Panc1 (cell line): ENCODE measurements at regions not wholly inside any gene's neighbourhood (a gene's known extent, or its start where the extent isn't known, plus 50 kb on each side); places are given as distances from the start of the nearest gene placed in this dataset.

Experiments used
- ATAC-seq: fragments of 200-7000 bp; cut with Tn5 transposase; 2 replicates; pipeline ENCODE4 v1.9.1; 2020; ENCODE audit warnings: mild to moderate bottlenecking, moderate library complexity
- BruUV-seq: library from RNA; stranded (reverse); fragments of 400-500 nt; replicated peaks from 2 replicates; lab custom pipeline; 2021; lab: Mats Ljungman, UMichigan
- CTCF ChIA-PET: fragments of 300-600 bp; sonication (Branson Sonifier 250); formaldehyde crosslinking; loops from one replicate; lab custom pipeline; 2022; ENCODE audit warnings: antibody characterized with exemption; lab: Charles Lee
- POLR2A ChIA-PET: fragments of 300-600 bp; sonication (Branson Sonifier 250); formaldehyde crosslinking; loops from one replicate; lab custom pipeline; 2022; ENCODE audit warnings: antibody characterized with exemption; lab: Charles Lee
- DNase-seq: peaks from one replicate; pipeline ENCODE4 v3.0.0-alpha.2; 2010; ENCODE audit warnings: low read depth, low spot score
- H3K27ac ChIP-seq: 2 replicates; pipeline ENCODE4 v1.5.1; 2011; ENCODE audit warnings: mild to moderate bottlenecking, low read length, inconsistent platforms
- H3K27me3 ChIP-seq: fragments of 200-500 bp; sonication (Bioruptor generic); 2 replicates; pipeline ENCODE4 v1.6.0; 2014; ENCODE audit warnings: low read length, inconsistent platforms; ENCODE audit not compliant: control insufficient read depth, insufficient read depth
- H3K36me3 ChIP-seq: fragments of 200-500 bp; sonication (Bioruptor generic); 2 replicates; pipeline ENCODE4 v1.5.1; 2014; ENCODE audit warnings: inconsistent platforms, mild to moderate bottlenecking, low read length, moderate library complexity; ENCODE audit not compliant: control insufficient read depth, insufficient read depth
- H3K4me1 ChIP-seq: 2 replicates; pipeline ENCODE4 v1.5.1; 2011; ENCODE audit warnings: inconsistent platforms, mild to moderate bottlenecking, low read length, moderate library complexity; ENCODE audit not compliant: control insufficient read depth, insufficient read depth
- H3K4me3 ChIP-seq, 2 experiments: 2 replicates each; pipeline ENCODE4 v1.5.1; 2011 to 2012; ENCODE audit warnings: low read depth in 2 of 2, low read length in 2 of 2, mild to moderate bottlenecking in 2 of 2, inconsistent platforms in 1 of 2, moderate library complexity in 1 of 2
- H3K9me3 ChIP-seq: fragments of 200-500 bp; sonication (Bioruptor generic); 2 replicates; pipeline ENCODE4 v1.5.1; 2014; ENCODE audit warnings: low read depth, mild to moderate bottlenecking, inconsistent platforms, low read length, moderate library complexity; ENCODE audit not compliant: control insufficient read depth, insufficient read depth
- POLR2AphosphoS5 ChIP-seq: IDR thresholded peaks from 2 replicates; pipeline ENCODE4 v1.6.1; 2012; ENCODE audit warnings: mild to moderate bottlenecking, low read depth, low read length, moderate library complexity
- SIN3A ChIP-seq: IDR thresholded peaks from 2 replicates; pipeline ENCODE4 v1.6.1; 2012; ENCODE audit warnings: low read depth, mild to moderate bottlenecking, low read length, moderate library complexity, borderline replicate concordance; ENCODE audit not compliant: insufficient read depth
- TCF7L2 ChIP-seq: IDR thresholded peaks from 2 replicates; pipeline ENCODE4 v1.6.1; 2011; ENCODE audit warnings: mild to moderate bottlenecking, low read depth, low read length, inconsistent platforms
- in situ Hi-C: cut with HindIII; loops from 2 replicates; pipeline ENCODE4 v1.10.0; 2016; ENCODE audit warnings: low sequenced_read_pairs, low pct_unique_long_range_greater_than_20kb
- intact Hi-C: fragments of 100-400 bp; cut with micrococcal nuclease; formaldehyde crosslinking; loops from one replicate; pipeline ENCODE4 v1.10.0; 2022; ENCODE audit not compliant: unreplicated experiment
- TF ChIP-seq, protein P1 (sequence below): fragments of 450-650 bp; IDR thresholded peaks from 2 replicates; pipeline ENCODE4 v1.5.1; 2017; ENCODE audit warnings: mild to moderate bottlenecking
- TF ChIP-seq, protein P2 (sequence below), 2 experiments: IDR thresholded peaks; 2 replicates each; pipeline ENCODE4 v1.6.1; 2011 to 2012; ENCODE audit warnings: low read depth in 2 of 2, control low read depth in 1 of 2, low read length in 1 of 2, mild to moderate bottlenecking in 1 of 2, moderate library complexity in 1 of 2; ENCODE audit not compliant: insufficient read depth in 1 of 2

GRCh38 chr6:129946439-129947140 lies 71.8 kb upstream of the L3MBTL3 start:
- H3K36me3 ChIP-seq = no peaks in the 10 kb centered on the region
- H3K4me3 ChIP-seq = no peak overlapping the region
- intact Hi-C loops (no loop called here), in situ Hi-C loops (no loop called here)
- ChIA-PET CTCF (no interaction called here), POLR2A (no interaction called here)
- no peaks in the 10 kb centered on the region for H3K4me1 ChIP-seq
- DNase-seq (no peak), ATAC-seq (no peak)
- no peaks in the 10 kb centered on the region for H3K9me3 ChIP-seq
- TF ChIP-seq TCF7L2 (no peak), POLR2AphosphoS5 (no peak), SIN3A (no peak)
- TF ChIP-seq, protein P1, sequence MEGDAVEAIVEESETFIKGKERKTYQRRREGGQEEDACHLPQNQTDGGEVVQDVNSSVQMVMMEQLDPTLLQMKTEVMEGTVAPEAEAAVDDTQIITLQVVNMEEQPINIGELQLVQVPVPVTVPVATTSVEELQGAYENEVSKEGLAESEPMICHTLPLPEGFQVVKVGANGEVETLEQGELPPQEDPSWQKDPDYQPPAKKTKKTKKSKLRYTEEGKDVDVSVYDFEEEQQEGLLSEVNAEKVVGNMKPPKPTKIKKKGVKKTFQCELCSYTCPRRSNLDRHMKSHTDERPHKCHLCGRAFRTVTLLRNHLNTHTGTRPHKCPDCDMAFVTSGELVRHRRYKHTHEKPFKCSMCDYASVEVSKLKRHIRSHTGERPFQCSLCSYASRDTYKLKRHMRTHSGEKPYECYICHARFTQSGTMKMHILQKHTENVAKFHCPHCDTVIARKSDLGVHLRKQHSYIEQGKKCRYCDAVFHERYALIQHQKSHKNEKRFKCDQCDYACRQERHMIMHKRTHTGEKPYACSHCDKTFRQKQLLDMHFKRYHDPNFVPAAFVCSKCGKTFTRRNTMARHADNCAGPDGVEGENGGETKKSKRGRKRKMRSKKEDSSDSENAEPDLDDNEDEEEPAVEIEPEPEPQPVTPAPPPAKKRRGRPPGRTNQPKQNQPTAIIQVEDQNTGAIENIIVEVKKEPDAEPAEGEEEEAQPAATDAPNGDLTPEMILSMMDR = no peak
- TF ChIP-seq, protein P2, sequence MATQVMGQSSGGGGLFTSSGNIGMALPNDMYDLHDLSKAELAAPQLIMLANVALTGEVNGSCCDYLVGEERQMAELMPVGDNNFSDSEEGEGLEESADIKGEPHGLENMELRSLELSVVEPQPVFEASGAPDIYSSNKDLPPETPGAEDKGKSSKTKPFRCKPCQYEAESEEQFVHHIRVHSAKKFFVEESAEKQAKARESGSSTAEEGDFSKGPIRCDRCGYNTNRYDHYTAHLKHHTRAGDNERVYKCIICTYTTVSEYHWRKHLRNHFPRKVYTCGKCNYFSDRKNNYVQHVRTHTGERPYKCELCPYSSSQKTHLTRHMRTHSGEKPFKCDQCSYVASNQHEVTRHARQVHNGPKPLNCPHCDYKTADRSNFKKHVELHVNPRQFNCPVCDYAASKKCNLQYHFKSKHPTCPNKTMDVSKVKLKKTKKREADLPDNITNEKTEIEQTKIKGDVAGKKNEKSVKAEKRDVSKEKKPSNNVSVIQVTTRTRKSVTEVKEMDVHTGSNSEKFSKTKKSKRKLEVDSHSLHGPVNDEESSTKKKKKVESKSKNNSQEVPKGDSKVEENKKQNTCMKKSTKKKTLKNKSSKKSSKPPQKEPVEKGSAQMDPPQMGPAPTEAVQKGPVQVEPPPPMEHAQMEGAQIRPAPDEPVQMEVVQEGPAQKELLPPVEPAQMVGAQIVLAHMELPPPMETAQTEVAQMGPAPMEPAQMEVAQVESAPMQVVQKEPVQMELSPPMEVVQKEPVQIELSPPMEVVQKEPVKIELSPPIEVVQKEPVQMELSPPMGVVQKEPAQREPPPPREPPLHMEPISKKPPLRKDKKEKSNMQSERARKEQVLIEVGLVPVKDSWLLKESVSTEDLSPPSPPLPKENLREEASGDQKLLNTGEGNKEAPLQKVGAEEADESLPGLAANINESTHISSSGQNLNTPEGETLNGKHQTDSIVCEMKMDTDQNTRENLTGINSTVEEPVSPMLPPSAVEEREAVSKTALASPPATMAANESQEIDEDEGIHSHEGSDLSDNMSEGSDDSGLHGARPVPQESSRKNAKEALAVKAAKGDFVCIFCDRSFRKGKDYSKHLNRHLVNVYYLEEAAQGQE (IDR thresholded peaks at IDR 0.05; ENCODE audit: insufficient read depth in 1 of 2, low read depth in 2 of 2, low read length in 1 of 2) = no peak
- no TSS peak for BruUV-seq
- no peak overlapping the region for H3K27ac ChIP-seq
- no peaks in the 10 kb centered on the region for H3K27me3 ChIP-seq

GRCh38 chr6:129943637-129944271 lies 74.6 kb upstream of the L3MBTL3 start:
- Histone ChIP-seq H3K27me3 (no peaks in the 10 kb centered on the region; the same call in 1 of the 2 replicates), H3K9me3 (no peaks in the 10 kb centered on the region), H3K36me3 (no peaks in the 10 kb centered on the region), H3K4me1 (no peaks in the 10 kb centered on the region), H3K4me3 (no peak overlapping the region), H3K27ac (no peak overlapping the region)
- in situ Hi-C loops = no loop called here
- ChIA-PET CTCF (no interaction called here), POLR2A (no interaction called here)
- intact Hi-C loops = no loop called here
- no TSS peak for BruUV-seq
- no peak for TF ChIP-seq POLR2AphosphoS5
- TF ChIP-seq TCF7L2 = no peak
- no peak for TF ChIP-seq SIN3A
- TF ChIP-seq, protein P1 = no peak
- TF ChIP-seq, protein P2 (IDR thresholded peaks at IDR 0.05; ENCODE audit: insufficient read depth in 1 of 2, low read depth in 2 of 2, low read length in 1 of 2) = no peak
- ATAC-seq = no peak
- no peak for DNase-seq
